ENCODE measurements at regions not wholly inside any gene's neighbourhood (a gene's known extent, or its start where the extent isn't known, plus 50 kb on each side); places are given as distances from the start of the nearest gene placed in this dataset.

- no peak overlapping the region for H3K4me3 Mint-ChIP-seq
- H3K27me3 Mint-ChIP-seq, result peaks cover 3% of the 10 kb centered on the region
- no peak for DNase-seq (ENCODE audit: extremely low spot score, unreplicated experiment)
- H3K4me1 Mint-ChIP-seq (ENCODE audit: unreplicated experiment), result peaks cover 4% of the 10 kb centered on the region
- TF ChIP-seq CTCF (conservative IDR thresholded peaks at IDR 0.05), result no peak
- no peaks in the 10 kb centered on the region for H3K36me3 Mint-ChIP-seq
- H3K9me3 Mint-ChIP-seq, result no peaks in the 10 kb centered on the region
- H3K27ac Mint-ChIP-seq, result no peak overlapping the region
Measured at GRCh38 chr18:66440433-66440832, 163.5 kb downstream of the CDH19 start.

- no peak overlapping the region for H3K4me3 Mint-ChIP-seq
- no peaks in the 10 kb centered on the region for H3K9me3 Mint-ChIP-seq
- H3K27me3 Mint-ChIP-seq, result peaks cover 3% of the 10 kb centered on the region
- DNase-seq (ENCODE audit: extremely low spot score, unreplicated experiment), result no peak
- no peak for TF ChIP-seq CTCF (conservative IDR thresholded peaks at IDR 0.05)
- no peaks in the 10 kb centered on the region for H3K36me3 Mint-ChIP-seq
- H3K27ac Mint-ChIP-seq, result no peak overlapping the region
- peaks cover 4% of the 10 kb centered on the region for H3K4me1 Mint-ChIP-seq (ENCODE audit: unreplicated experiment)
Measured at GRCh38 chr18:66439670-66440069, 164.2 kb downstream of the CDH19 start.

- peaks cover 2% of the 10 kb centered on the region for H3K27me3 Mint-ChIP-seq
- TF ChIP-seq CTCF (conservative IDR thresholded peaks at IDR 0.05), result no peak
- peaks cover 4% of the 10 kb centered on the region for H3K4me1 Mint-ChIP-seq (ENCODE audit: unreplicated experiment)
- no peak overlapping the region for H3K27ac Mint-ChIP-seq
- no peak for DNase-seq (ENCODE audit: extremely low spot score, unreplicated experiment)
- H3K36me3 Mint-ChIP-seq, result no peaks in the 10 kb centered on the region
- H3K9me3 Mint-ChIP-seq, result no peaks in the 10 kb centered on the region
- no peak overlapping the region for H3K4me3 Mint-ChIP-seq
Measured at GRCh38 chr18:66438711-66439536, 165.0 kb downstream of the CDH19 start.

GRCh38 chr18:66432636-66433035, 171.3 kb downstream of the CDH19 start:
- H3K27ac Mint-ChIP-seq, result no peak overlapping the region
- no peaks in the 10 kb centered on the region for H3K9me3 Mint-ChIP-seq
- H3K27me3 Mint-ChIP-seq, result peaks cover 3% of the 10 kb centered on the region
- H3K36me3 Mint-ChIP-seq, result no peaks in the 10 kb centered on the region
- TF ChIP-seq CTCF (conservative IDR thresholded peaks at IDR 0.05), result no peak
- no peak overlapping the region for H3K4me3 Mint-ChIP-seq
- DNase-seq (ENCODE audit: extremely low spot score, unreplicated experiment), result no peak
- no peaks in the 10 kb centered on the region for H3K4me1 Mint-ChIP-seq (ENCODE audit: unreplicated experiment)

- Mint-ChIP-seq H3K9me3 (no peaks in the 10 kb centered on the region), H3K27ac (no peak overlapping the region), H3K4me3 (no peak overlapping the region), H3K27me3 (no peaks in the 10 kb centered on the region), H3K36me3 (no peaks in the 10 kb centered on the region), H3K4me1 (ENCODE audit: unreplicated experiment) (no peaks in the 10 kb centered on the region)
- no peak for DNase-seq (ENCODE audit: extremely low spot score, unreplicated experiment)
- no peak for TF ChIP-seq CTCF (conservative IDR thresholded peaks at IDR 0.05)
Measured at GRCh38 chr18:66428795-66429194, 175.1 kb downstream of the CDH19 start.

Data from type B pancreatic cell (in vitro differentiated cells).